Stimulated activated CD8-positive, alpha-beta memory T cell treated with anti-CD3 and anti-CD28 coated beads, Interleukin-12 subunit alpha, Interleukin-12 subunit beta, amount 100 ng/mL, for 1 hour (primary cell): ENCODE measurements at regions not wholly inside any gene's neighbourhood (a gene's known extent, or its start where the extent isn't known, plus 50 kb on each side); places are given as distances from the start of the nearest gene placed in this dataset.
"Not testable (repeated sequence)": the region's sequence is repeated elsewhere in the genome, so short reads cannot be mapped to it uniquely, and the experiment has no call there.

Experiments used
- DNase-seq: peaks from one replicate; pipeline ENCODE4 v3.0.0-alpha.2; 2020; ENCODE audit warnings: low read depth

DNA sequence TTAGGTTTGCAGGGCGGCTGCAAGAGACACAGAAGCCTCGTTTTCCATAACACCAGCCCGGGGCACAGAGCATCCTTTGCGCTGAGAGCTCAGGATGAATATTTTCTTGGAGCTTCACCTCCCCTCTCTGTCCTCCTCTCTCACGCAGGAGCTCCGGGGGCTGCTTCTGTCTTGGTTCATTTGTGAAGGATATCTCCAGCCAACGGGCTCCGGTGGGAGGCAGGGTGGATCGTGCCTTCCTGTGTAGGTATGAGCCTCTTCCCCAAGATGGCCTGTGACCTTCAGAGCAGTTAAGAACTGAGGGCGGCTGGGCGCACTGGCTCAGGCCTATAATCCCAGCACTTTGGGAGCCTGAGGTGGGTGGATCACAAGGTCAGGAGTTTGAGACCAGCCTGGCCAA is 319.0 kb upstream of the C1orf174 start:
- no peak for DNase-seq

DNA sequence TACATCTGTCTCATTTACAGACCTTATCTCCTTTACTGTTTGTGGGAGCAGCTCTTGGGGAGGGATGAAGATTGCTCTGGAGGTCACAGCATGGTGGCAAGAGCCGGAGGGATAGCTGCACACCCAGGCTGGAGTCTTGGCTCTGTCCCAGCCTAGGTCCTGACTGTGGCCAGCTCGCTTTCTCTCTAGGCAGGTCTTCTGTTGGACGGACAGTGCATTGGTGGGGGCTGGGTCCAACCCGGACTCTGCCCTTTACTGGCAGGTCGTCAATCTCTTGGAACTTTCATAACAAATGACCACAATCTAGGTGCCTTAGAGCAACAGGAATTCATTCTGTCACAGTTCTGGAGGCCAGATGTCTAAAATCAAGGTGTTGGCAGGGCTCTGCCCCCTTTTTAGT is 319.8 kb upstream of the C1orf174 start:
- DNase-seq: no peak

DNA sequence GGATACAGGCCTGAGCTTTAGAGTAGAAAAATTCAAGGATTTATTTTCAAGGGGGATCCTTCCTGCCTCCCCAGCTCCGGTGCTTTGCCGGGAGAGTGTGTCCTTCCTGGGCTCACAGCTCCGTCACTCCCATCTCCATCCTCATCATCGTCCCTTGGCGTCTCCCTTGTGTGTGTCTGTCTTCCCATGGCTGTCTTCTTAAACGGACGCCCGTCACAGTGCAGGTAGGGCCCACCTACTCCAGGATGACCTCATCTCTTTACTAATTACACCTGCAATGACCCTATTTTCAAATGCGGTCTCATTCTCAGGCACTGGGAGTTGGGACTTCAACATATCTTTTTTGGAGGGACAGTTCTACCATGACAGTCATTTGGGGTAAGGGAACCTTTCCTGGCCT is 320.3 kb upstream of the C1orf174 start:
- DNase-seq: no peak

DNA sequence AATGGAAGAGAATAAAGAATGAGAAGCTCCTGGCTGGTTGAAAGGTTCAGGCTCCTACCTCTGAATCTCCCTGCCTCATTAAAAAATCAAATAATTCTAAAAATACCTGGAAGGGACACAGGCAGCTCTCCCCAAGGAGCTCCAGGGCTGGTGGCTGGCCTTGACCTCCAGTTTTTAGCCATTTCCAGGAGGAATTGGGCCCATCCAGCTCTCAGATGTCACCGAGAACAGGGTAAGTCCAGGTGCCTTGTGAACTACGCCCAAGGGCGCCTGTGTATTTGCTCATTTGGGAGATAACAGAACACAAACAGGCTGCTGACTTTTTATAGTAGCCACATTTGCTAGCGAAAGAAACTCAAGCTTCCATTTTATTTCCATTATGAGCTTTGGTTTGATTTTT is 321.0 kb upstream of the C1orf174 start:
- no peak for DNase-seq

DNA sequence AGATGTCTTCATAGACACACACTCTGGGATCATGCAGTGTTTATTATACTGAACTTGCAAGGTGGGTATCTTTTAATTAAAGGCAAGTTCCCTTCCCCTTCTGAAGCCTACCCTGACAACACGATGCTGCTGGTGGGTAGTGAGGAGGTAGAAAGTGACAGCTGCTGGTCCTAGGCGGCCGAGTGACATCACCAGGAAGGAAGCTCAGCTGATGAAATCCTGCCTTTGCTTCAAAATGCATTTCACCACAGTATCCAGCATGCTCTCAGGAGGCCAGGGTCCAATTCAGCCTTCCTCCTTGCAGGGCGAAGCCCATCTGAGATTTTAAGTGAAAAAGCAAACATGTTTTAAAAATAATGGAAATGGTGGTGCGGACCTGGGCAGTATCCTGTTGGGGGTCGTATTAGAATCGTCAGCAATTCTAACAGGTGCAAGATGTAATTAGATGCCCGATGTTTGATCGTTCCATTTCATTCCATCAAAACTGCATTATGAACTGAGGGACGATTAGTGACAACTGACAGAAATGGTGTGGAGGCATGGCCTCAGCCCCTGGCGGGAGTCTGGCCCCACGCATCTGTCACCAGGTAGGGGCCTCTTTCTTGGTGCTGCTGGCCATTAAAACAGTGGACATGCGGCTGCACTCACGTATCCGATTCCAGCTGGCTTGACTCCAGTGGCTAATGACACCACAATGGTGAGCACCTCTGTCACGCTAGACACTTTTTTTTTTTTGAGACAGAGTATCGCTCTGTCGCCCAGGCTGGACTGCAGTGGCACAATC is 324.8 kb upstream of the C1orf174 start:
- DNase-seq: no peak

DNA sequence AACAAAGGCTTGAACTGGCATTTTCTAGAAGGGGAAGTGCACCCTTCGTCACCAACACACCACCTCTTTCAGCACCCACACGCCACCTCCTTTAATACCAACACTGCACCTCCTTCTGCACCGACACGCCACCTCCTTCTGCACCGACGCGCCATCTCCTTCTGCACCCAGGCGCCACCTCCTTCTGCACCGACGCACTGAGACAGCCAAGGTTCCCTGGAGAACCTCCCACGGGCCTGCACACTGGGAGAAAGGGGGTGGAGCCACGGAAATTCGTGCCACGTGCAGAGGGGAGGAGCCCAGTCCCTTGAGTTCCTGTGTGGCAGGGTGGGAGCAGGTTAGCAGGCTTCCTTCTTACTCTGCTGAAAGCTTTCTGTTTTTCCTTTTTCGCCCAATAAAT is 327.9 kb upstream of the C1orf174 start:
- no peak for DNase-seq

DNA sequence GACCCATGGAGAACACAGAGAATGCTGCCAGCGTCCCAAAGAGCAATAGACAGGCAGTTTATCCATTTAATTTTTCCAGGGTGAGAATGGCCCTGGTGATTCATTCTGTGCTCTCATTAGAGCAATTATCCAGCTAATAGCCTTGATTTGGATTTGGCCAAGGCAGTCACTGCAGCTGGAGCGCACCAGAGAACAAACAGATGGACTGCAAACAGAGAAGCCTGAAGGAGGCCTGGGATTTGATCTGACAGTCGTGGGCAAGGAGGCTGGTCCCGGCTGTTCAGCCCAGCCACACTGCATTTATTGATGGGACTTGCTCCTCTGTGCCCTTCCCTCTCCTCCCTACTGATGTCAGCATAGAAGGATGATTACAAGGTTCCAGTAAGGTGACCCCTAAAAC is 353.9 kb upstream of the C1orf174 start:
- no peak for DNase-seq

DNA sequence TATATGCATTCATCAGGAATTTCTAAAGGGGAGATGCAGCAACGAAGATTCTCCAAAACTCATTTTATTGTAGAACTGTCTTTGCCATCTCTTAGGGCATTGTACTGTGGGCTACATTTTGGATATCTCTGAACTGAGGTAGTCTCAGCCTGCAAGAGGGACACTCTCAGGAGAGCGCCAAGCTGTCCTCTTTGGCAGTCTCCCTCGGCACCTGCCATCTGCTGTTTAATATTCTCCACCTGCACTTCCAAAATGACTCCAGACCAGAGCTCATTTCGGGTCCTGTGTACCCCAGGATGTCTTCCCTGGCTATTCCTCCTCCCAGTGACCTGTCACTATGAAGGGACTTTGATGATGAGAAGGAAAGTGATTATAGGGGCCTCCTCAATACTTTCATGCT is 356.3 kb upstream of the C1orf174 start:
- DNase-seq: no peak

DNA sequence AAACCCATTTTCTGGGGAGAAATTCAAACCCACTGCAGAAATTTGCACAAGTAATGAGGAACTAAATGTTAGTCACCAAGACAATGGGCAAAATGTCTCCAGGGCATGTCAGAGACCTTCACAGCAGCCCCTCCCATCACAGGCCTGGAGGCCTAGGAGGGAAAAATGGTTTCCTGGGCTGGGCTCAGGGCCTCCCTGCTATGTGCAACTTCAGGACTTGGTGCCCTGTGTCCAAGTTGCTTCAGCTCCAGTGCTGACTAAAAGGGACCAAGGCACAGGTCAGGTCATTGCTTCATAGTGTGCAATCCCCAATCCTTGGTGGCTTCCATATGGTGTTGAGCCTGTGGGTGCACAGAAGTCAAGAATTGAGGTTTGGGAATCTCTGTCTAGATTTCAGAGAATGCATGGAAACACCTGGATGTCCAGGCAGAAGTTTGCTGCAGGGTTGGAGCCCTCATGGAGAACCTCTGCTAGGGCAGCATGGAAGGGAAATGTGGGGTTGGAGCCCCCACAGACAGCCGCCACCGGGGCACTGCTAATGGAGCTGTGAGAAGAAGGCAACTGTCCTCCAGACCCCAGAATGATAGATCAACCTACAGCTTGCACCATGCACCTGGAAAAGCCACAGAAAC is 358.2 kb upstream of the C1orf174 start:
- DNase-seq: not testable (repeated sequence)

DNA sequence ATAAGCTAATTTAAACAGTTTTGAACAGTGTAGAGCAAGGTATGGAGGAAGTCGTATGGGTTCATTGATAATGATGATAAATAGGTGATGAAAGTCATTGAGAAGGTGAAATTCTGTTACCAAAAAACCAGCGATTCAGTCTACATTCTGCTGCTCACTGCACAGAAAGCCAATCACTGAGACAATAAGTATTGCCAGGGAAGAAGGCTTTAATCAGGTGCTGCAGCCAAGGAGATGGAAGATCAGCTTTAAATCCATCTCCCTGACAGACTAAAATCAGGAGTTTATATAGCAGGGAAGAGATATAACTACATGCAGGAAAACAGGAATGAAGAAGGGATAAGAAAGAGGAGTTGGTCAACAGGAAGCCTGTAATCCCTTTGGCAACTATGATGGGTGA is 361.3 kb upstream of the C1orf174 start:
- DNase-seq: no peak

DNA sequence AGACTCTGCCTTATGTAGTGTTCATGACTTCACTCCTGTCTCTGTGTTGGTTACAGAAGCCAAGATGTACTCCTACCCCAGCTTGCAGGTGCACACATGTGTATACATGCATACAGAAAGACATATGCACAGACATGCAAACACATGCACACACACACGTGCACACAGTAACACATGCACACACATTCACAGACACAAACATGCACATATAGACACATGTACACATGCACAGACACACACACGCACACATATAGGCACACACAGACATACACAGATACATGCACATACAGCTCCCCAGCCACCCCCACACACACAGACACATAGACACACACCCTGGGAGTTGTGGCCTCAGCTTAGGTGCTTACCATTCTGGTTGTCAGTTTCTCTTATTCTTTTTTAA is 362.6 kb upstream of the C1orf174 start:
- no peak for DNase-seq

DNA sequence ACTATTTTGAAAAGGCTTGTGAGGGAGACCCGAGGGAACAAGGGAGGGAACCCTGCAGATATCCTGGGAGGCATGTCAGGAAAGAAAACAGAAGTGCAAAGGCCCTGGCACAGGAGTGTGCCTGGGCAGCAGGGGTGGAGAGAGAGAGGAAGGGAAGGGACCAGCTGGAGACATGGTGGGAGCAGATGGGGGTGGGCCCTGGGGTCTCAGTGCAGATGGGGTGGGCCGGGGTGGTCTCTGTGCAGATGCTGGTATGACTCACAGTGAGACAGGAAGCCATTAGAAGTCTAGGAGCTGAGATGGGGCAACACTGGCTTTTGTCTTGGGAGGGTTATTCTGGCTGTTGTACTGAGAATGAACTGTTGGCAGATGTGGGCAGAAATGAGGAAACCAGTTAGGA is 363.6 kb upstream of the C1orf174 start:
- DNase-seq: no peak

DNA sequence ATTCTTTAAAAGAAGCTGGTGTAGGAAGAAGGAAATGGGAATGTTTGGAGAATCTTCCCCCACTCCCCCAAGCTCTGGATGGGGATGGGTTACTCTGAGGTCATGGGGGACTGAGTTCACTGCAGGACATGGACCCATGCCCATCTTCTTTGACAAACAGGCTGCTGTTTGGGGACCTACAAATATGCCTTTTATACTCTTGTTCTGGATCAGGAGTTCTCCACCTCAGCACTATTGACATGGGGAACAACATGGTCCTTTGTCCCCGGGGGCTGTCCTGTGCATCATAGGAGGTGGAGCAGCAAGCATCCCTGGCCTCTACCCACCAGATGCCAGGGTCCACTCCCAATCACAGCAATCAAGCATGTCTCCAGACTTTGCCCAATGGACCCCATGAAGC is 365.8 kb upstream of the C1orf174 start:
- no peak for DNase-seq

DNA sequence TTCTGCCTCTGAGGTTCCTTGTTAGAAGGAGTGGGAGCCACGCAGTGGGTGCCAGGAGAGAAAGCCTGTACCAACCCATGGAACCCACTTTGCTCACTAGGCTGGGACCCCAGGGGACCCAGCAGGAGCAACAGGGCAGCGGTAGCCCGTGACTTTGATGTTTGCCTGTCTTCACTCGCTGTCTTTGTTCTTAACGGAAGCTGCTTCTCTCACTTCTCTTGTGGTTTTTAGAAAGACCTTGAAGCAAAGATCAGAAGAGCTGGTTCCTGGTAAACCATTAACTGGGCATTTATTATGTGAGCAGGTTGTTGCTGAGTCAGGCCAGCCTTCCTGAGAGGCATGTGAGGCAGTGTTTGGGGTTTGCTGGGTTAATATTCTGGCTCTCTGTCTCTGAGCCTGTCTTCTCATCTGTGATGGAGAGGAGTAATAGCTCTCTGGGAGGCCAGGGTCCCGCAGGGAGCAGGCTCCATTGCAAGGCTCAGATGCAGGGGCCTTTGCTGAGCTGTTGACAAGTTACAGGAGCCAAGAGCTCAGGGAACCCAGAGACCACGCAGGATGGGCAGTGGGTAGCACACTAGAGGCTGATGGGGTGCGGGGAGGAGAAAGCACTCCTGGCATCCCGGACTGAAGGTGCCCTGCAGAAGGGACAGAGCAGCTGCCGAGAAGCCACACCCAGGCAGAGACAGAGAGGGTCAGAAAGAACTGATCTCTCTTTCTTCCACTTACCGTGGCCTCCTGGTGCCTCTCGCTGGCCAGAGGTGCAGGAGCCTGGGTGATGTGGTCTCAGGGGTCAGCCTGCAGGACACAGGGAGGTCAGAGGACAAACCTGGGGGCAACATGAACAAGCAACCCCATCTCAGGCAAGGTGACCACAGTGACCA is 367.5 kb upstream of the C1orf174 start:
- DNase-seq: no peak

DNA sequence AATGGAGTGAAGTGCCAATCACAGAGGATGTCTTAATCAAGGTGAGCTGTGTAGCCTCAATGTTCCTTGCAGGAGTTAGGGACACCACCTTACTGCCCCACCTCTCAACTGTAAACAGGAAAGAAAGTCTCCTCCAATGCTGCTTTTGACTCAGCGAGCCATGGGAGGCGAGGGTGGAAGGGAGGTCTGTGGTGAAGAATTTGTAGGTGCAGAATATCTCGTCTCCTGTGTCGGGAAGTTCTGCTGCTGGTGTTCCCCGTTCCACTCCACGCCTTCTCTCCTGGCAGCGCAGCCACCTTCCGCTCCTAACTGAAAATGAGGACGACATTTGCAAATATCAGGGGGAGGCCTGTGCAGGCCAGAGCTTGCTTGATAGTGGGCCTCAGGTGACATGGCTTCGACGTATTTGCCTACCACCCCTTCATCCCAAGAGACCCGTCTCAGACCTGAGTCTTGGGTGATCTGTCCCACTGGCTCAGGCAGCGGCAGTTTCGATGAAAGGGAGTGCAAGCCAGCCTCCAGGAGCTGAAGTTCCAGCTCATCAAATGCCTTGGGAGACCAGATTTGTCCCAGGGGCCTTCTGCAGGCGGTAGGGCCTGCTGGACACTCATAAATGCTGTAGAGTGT is 368.3 kb upstream of the C1orf174 start:
- DNase-seq: no peak

DNA sequence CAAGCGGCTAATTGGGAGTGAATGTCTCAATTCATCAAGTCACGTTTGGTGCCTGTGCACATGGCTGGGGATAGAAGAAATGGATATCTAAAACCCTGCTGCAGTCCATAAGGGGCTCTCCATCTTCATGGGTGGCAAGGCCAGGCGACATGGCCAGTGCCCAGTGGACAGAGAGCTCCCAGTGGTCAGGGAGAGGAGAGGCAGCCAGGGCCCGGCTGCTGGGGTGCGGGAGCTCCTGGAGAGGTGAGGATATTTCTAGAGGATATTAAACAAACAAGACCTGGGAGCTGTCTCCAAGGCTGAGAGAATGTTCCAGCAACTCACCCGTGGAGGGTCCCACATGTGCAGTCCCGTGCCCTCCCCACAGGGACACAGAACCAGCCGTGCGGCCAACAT is 368.8 kb upstream of the C1orf174 start:
- no peak for DNase-seq

DNA sequence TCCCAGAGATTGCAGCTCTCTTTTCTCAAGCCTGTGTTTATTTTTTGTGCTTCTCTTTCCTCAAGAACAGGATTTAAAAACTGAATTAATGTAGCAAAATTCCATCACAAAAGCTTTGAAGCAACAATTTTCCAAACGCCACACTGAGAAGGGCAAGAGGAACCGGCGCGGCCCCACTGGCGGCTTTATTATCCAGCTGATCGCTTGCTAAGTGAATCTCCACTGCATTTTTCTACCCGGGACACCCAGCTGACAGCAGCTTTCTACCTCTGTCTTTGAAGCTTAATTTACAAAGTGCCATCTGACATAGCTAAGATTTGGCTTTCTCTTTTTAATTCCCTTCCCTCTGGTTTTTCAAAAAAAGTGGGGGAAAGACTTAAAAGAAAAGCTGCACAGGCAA is 369.3 kb upstream of the C1orf174 start:
- no peak for DNase-seq

DNA sequence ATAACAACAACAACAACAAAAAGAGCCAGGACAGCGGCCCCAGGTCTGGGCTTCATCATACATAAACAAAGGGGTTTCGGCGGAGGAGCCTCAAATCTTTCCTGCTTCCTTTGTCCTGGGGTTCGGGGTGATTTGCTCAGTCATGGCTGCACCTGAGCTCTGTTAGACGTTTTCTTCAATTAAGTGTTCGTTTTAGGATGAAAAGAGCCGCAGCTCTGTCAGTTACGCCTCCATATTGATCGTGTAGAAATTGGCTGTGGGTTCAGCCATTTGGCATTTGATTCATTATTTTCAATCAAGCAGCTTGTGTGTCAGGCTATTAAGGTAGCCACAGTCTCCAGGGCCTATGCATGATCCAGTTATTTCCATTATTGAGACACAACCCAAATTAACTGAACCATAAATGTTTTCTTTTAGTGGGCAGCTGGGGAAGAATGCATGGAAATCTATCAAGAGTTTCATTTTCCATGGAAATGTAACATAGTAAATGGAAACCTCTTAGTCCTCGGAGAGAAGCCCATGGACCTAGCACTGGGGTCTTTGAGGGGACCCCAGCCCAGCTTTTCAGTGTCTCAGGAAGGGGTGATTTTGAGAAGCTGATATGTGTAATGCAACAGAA is 370.0 kb upstream of the C1orf174 start:
- no peak for DNase-seq

DNA sequence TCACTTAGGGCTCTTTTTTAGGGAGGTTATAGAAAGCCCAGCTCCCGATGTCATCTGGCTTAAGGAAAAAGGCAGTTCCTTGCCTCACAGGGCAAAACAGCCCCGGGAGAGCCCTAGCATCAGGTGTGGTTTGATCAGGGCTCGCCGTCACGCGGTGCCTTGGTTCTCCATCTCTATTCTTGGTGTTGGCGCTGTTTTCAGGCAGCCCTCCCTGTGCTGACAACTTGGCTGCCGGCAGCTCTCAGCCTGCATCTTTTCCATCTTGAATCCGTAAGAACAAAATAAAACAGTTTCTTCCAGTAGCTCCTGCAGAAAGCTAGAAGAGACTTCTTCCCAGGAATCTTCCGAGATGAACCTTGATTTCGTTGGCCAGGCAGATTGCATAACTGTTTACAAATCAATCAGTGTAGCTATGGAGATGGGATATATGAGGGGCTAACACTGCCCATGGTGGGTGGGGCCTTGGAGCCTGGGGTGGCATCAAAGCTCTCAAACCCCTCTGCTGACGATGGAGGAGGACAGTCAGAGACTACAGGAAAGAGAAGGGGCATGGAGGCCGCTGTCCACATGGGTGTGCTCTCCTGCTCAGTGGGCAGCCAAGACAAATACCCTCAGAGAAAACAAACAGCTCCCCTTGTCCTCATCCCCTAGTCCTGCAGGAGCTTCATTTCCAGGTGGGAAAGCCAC is 370.7 kb upstream of the C1orf174 start:
- DNase-seq: no peak

DNA sequence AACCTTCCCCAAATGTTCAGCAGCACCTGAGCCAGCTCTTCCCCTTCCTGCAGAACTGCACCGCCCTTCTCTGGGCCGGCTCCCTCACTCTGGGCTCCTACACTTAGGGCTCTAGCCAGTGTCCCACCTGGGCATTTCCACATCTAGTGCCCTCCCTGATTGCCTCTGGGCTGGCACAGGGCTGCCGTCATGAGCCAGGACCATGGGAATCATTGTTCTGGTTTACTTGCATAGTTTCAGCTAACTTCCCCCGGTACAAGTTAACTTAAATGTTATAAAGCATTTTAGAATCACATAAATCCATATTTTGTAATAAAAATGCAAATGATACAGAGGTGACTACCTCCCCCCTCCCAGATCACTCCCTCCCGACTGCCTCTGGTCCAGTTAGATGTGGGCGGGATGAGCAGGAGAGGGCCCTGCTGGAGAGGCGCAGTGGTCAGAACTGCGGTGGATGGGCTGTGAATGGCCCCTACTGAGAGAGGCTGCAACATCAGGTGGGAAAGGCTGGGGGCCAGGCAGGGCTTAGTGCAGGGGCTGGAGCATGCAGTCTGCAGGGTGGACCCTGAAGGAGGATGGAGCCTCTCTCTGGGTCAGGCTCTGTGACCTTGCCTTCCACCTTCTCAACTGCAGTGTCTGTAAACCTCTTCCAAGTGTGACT is 371.4 kb upstream of the C1orf174 start:
- no peak for DNase-seq

DNA sequence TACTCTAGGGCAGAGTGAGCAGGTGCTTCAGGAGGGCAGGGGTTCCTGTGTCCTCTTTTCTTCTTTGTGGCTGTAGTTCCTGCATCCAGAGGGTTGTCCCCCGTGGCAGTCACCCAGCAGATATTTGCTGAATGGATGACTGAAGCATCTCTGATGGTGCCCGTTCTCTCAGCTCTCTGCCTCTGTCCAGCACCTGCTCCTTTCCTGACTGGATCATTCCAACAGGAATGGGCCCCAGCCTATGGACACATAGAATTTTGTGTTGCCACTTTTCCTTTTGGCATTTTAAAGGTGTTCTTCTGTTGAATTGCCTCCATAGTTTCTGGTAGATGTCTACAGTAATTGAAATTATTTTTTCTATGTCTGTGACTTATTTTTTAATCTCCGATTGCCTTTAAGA is 372.5 kb upstream of the C1orf174 start:
- DNase-seq: no peak
